ENCODE measurements at regions not wholly inside any gene's neighbourhood (a gene's known extent, or its start where the extent isn't known, plus 50 kb on each side); places are given as distances from the start of the nearest gene placed in this dataset.

DNA sequence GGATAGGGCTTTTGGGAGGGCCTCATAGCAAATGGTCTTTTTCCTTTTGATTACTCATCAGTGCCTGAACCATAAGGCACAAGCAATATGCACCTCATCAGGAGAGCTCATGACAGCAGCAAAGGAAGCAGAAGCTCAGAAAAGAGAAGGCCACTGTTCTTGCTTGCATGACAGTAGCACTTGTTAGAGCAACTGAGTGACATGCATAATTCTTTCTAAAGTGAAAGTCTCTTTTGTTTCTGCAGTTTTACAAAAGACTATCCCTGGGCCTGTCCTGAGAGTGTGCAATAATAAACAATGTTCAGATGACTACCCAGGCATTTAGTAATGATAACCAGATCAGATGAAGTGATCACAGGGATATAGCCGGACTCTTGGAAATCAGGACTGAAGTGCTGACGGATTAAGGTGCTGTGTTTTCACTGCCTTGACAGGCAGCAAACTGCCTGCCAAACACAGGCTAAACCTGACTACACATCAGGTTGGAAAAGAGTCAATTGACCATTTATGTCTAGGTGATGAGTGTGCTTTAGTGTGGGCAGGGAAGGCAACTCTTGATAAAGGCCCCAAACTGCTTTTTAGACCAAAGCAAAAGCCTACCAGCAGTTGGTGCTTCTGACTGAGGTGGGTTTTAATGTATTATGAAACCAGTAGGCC is 1860.3 kb downstream of the TP53TG3F start:
- Mint-ChIP-seq H3K27ac (ENCODE audit: unreplicated experiment) (no peak overlapping the region), H3K9me3 (ENCODE audit: unreplicated experiment) (peaks cover 51% of the 10 kb centered on the region), H3K27me3 (ENCODE audit: unreplicated experiment) (no peaks in the 10 kb centered on the region), H3K4me1 (ENCODE audit: unreplicated experiment) (no peaks in the 10 kb centered on the region), H3K36me3 (ENCODE audit: unreplicated experiment) (no peaks in the 10 kb centered on the region), H3K4me3 (ENCODE audit: unreplicated experiment) (no peak overlapping the region)
- no peak for DNase-seq (ENCODE audit: extremely low spot score, unreplicated experiment)
- TF ChIP-seq, protein P1, sequence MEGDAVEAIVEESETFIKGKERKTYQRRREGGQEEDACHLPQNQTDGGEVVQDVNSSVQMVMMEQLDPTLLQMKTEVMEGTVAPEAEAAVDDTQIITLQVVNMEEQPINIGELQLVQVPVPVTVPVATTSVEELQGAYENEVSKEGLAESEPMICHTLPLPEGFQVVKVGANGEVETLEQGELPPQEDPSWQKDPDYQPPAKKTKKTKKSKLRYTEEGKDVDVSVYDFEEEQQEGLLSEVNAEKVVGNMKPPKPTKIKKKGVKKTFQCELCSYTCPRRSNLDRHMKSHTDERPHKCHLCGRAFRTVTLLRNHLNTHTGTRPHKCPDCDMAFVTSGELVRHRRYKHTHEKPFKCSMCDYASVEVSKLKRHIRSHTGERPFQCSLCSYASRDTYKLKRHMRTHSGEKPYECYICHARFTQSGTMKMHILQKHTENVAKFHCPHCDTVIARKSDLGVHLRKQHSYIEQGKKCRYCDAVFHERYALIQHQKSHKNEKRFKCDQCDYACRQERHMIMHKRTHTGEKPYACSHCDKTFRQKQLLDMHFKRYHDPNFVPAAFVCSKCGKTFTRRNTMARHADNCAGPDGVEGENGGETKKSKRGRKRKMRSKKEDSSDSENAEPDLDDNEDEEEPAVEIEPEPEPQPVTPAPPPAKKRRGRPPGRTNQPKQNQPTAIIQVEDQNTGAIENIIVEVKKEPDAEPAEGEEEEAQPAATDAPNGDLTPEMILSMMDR (IDR thresholded peaks at IDR 0.05), result no peak

DNA sequence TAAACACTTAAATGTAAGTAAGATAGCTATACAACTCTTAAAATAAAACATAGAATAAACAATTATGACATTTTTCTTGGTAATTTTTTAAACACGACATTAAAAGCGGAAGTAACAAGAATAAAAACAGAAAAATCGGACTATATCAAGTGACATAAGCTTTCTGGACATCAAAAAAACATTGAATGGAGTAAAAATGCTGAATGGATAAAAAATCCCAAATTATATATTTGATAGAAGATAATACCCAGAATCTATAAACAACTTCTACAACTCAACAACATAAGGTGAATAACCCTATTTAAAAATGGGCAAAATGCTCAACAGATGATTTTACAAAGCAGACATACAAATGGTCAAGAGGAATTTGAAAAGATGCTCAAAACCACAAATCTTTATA is 1866.5 kb downstream of the TP53TG3F start:
- peaks cover 55% of the 10 kb centered on the region for H3K9me3 Mint-ChIP-seq (ENCODE audit: unreplicated experiment)
- TF ChIP-seq, protein P1 (IDR thresholded peaks at IDR 0.05), result no peak
- no peak for DNase-seq (ENCODE audit: extremely low spot score, unreplicated experiment)
- no peaks in the 10 kb centered on the region for H3K4me1 Mint-ChIP-seq (ENCODE audit: unreplicated experiment)
- H3K27me3 Mint-ChIP-seq (ENCODE audit: unreplicated experiment), result no peaks in the 10 kb centered on the region
- no peak overlapping the region for H3K27ac Mint-ChIP-seq (ENCODE audit: unreplicated experiment)
- no peaks in the 10 kb centered on the region for H3K36me3 Mint-ChIP-seq (ENCODE audit: unreplicated experiment)
- H3K4me3 Mint-ChIP-seq (ENCODE audit: unreplicated experiment), result no peak overlapping the region

DNA sequence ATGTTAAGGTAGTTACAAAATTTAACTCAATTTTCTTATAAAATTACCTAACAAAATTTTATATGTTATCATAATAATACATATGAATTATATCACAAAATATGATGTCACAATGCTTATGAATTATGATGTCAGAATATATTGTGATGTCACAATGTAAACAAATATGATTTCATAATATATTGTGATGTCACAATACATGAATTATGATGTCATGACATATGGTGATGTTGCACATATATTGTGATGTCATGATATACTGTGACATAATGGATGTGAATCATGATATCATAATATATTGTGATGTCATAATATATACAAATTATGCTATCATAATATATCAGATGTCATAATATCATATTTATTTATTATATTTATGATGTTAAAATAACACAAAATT is 1879.9 kb downstream of the TP53TG3F start:
- no peak for DNase-seq (ENCODE audit: extremely low spot score, unreplicated experiment)
- Mint-ChIP-seq H3K9me3 (ENCODE audit: unreplicated experiment) (peaks cover 51% of the 10 kb centered on the region), H3K27ac (ENCODE audit: unreplicated experiment) (no peak overlapping the region), H3K36me3 (ENCODE audit: unreplicated experiment) (no peaks in the 10 kb centered on the region), H3K27me3 (ENCODE audit: unreplicated experiment) (no peaks in the 10 kb centered on the region), H3K4me1 (ENCODE audit: unreplicated experiment) (no peaks in the 10 kb centered on the region), H3K4me3 (ENCODE audit: unreplicated experiment) (no peak overlapping the region)
- TF ChIP-seq, protein P1 (IDR thresholded peaks at IDR 0.05), result no peak

DNA sequence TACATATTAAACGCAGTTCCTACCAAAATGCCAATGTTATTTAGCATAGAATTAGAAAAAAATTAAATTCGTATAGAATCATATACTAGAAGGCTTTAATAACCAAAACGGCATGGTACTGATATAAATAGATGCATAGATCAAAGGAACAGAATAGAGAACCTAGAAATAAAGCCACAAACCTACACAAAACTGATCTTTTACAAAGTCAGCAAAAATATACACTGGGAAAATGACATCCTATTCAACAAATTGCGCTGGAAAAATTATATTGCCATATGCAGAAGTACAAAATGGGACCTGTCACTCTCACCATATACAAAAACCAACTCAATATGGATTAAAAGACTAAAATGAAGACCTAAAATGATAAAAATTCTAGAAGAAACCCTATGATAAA is 1882.6 kb downstream of the TP53TG3F start:
- Mint-ChIP-seq H3K9me3 (ENCODE audit: unreplicated experiment) (peaks cover 51% of the 10 kb centered on the region), H3K4me1 (ENCODE audit: unreplicated experiment) (no peaks in the 10 kb centered on the region), H3K27me3 (ENCODE audit: unreplicated experiment) (no peaks in the 10 kb centered on the region), H3K36me3 (ENCODE audit: unreplicated experiment) (no peaks in the 10 kb centered on the region), H3K27ac (ENCODE audit: unreplicated experiment) (no peak overlapping the region), H3K4me3 (ENCODE audit: unreplicated experiment) (no peak overlapping the region)
- TF ChIP-seq, protein P1 (IDR thresholded peaks at IDR 0.05), result no peak
- DNase-seq (ENCODE audit: extremely low spot score, unreplicated experiment), result no peak

DNA sequence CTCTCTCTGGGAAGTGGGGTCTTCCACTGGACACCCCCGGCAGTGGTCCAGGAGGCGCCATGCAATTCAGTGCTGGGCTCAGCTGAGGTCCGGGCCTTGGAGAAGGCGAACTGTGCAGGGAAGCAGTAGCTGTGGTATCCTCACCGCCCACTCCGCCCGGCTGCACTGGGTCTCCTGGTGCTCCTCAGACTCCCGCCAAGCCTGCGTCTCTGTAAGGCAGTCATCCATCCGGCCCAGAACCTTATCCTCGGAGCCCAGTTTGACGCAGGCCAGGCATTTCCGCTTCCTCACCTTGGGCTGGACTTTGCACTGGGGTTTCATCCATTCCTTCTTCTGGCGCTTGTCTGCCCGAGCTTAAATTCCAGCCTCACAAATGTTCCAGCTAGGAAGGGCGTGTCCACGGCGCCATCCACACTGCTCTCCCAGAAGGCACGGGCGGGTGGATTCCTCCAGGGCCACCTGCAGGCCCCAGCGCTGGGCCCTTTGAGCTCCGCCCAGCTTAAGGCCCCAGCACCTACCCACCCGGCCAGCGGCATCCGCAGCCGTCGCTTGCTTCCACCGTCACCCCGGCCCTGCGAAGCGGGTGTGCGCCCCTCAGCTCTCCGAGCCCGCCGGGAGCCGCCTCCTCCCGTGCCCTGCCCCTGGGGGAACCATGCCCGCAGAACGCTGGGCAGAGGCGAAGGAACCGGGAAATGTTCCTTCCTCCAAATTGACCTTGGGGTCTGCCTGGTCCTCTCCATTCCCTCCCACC is 1884.8 kb downstream of the TP53TG3F start:
- Mint-ChIP-seq H3K27ac (ENCODE audit: unreplicated experiment) (no peak overlapping the region), H3K9me3 (ENCODE audit: unreplicated experiment) (peaks cover 49% of the 10 kb centered on the region)
- no peak for DNase-seq (ENCODE audit: extremely low spot score, unreplicated experiment)

More for the DNA sequence above, 1884.8 kb downstream of the TP53TG3F start:
- Mint-ChIP-seq H3K4me3 (ENCODE audit: unreplicated experiment) (no peak overlapping the region), H3K27me3 (ENCODE audit: unreplicated experiment) (no peaks in the 10 kb centered on the region), H3K36me3 (ENCODE audit: unreplicated experiment) (no peaks in the 10 kb centered on the region), H3K4me1 (ENCODE audit: unreplicated experiment) (no peaks in the 10 kb centered on the region)
- TF ChIP-seq, protein P1 (IDR thresholded peaks at IDR 0.05), result no peak

Data from osteocyte (in vitro differentiated cells).